CD14-positive monocyte (primary cell): ENCODE measurements at regions not wholly inside any gene's neighbourhood (a gene's known extent, or its start where the extent isn't known, plus 50 kb on each side); places are given as distances from the start of the nearest gene placed in this dataset.

ENCODE experiments used
- DNase-seq, 3 donors: peaks; one replicate each; pipeline ENCODE4 v3.0.0-alpha.2; 2011 to 2022
- H2AFZ ChIP-seq: 2 replicates; pipeline ENCODE4 v1.6.0; 2012; ENCODE audit warnings: mild to moderate bottlenecking, low read depth, low read length, inconsistent platforms; ENCODE audit not compliant: insufficient read depth, poor library complexity, severe bottlenecking
- H3K27ac ChIP-seq, 2 donors: 1 replicate in 1 of 2; 2 replicates in 1 of 2; pipeline ENCODE4 v1.5.1; 2012 to 2013; ENCODE audit warnings: low read length in 2 of 2, control low read depth in 1 of 2, inconsistent platforms in 1 of 2, low read depth in 1 of 2, mild to moderate bottlenecking in 1 of 2
- H3K27me3 ChIP-seq, 2 donors: one replicate each; pipeline versions ENCODE4 v1.6.0 to v1.6.1; 2011 to 2013; ENCODE audit warnings: low read length in 2 of 2; ENCODE audit not compliant: control insufficient read depth in 2 of 2, insufficient read depth in 2 of 2
- H3K36me3 ChIP-seq, 2 donors: replicated peaks in 1 of 2; 1 replicate in 1 of 2; 2 replicates in 1 of 2; pipeline versions ENCODE4 v1.5.1 to v1.6.1; 2012 to 2013; ENCODE audit warnings: low read length in 2 of 2, control low read depth in 1 of 2, inconsistent platforms in 1 of 2, mild to moderate bottlenecking in 1 of 2; ENCODE audit not compliant: insufficient read depth in 2 of 2, control insufficient read depth in 1 of 2
- H3K4me1 ChIP-seq, 2 donors: 1 replicate in 1 of 2; 2 replicates in 1 of 2; pipeline versions ENCODE4 v1.5.1 to v1.6.1; 2012 to 2013; ENCODE audit warnings: low read length in 2 of 2, control low read depth in 1 of 2, inconsistent platforms in 1 of 2, mild to moderate bottlenecking in 1 of 2, moderate library complexity in 1 of 2; ENCODE audit not compliant: insufficient read depth in 2 of 2, control insufficient read depth in 1 of 2
- H3K4me2 ChIP-seq: replicated peaks from 2 replicates; pipeline ENCODE3; 2012; ENCODE audit warnings: low read length, moderate library complexity, mild to moderate bottlenecking; ENCODE audit not compliant: poor library complexity, severe bottlenecking; ENCODE audit errors: extremely low read depth
- H3K4me3 ChIP-seq, 3 experiments: fragments of 200-600 bp in 1 of 3; sonication (generic) in 1 of 3; replicated peaks in 1 of 3; 1 replicate in 2 of 3; 2 replicates in 1 of 3; pipeline ENCODE4 v1.5.1; 2011 to 2013; ENCODE audit warnings: low read length in 3 of 3, mild to moderate bottlenecking in 3 of 3, control low read depth in 2 of 3, low read depth in 2 of 3, inconsistent platforms in 1 of 3, moderate library complexity in 1 of 3
- H3K79me2 ChIP-seq: 2 replicates; pipeline ENCODE4 v1.6.0; 2012; ENCODE audit warnings: mild to moderate bottlenecking, control low read depth, inconsistent platforms, low read length, moderate library complexity; ENCODE audit not compliant: insufficient read depth
- H3K9ac ChIP-seq: 2 replicates; pipeline ENCODE4 v1.6.0; 2017; ENCODE audit warnings: low read length, mild to moderate bottlenecking; ENCODE audit not compliant: insufficient read depth, poor library complexity, severe bottlenecking
- H3K9me3 ChIP-seq, 2 donors: replicated peaks in 1 of 2; 1 replicate in 1 of 2; 2 replicates in 1 of 2; pipeline versions ENCODE4 v1.5.1 to v1.6.1; 2012 to 2013; ENCODE audit warnings: low read length in 2 of 2, control low read depth in 1 of 2; ENCODE audit not compliant: control insufficient read depth in 1 of 2, insufficient read depth in 1 of 2
- H4K20me1 ChIP-seq: 2 replicates; pipeline ENCODE4 v1.6.0; 2012; ENCODE audit warnings: mild to moderate bottlenecking, low read length, control low read depth, moderate library complexity; ENCODE audit not compliant: insufficient read depth
- H3K27ac Mint-ChIP-seq, 7 donors: one replicate each; pipeline ENCODE4 v1.8.0; 2020; ENCODE audit warnings: mild to moderate bottlenecking in 7 of 7, mixed read lengths in 7 of 7, moderate library complexity in 6 of 7, inconsistent platforms in 2 of 7
- H3K27me3 Mint-ChIP-seq, 3 donors: one replicate each; pipeline ENCODE4 v1.8.0; 2021 to 2022; ENCODE audit warnings: low read depth in 3 of 3, mild to moderate bottlenecking in 3 of 3, mixed read lengths in 3 of 3, moderate library complexity in 3 of 3, inconsistent platforms in 1 of 3
- H3K36me3 Mint-ChIP-seq, 2 donors: one replicate each; pipeline ENCODE4 v1.8.0; 2020; ENCODE audit warnings: mixed read lengths in 2 of 2, inconsistent platforms in 1 of 2, mild to moderate bottlenecking in 1 of 2
- H3K4me1 Mint-ChIP-seq: one replicate; pipeline ENCODE4 v1.8.0; 2020; ENCODE audit warnings: mild to moderate bottlenecking, mixed read lengths
- H3K4me3 Mint-ChIP-seq, 2 donors: one replicate each; pipeline ENCODE4 v1.8.0; 2020; ENCODE audit warnings: mild to moderate bottlenecking in 2 of 2, mixed read lengths in 2 of 2, moderate library complexity in 1 of 2
- H3K9me3 Mint-ChIP-seq, 7 donors: one replicate each; pipeline ENCODE4 v1.8.0; 2020 to 2022; ENCODE audit warnings: mixed read lengths in 7 of 7, mild to moderate bottlenecking in 6 of 7, moderate library complexity in 6 of 7, inconsistent platforms in 2 of 7
- CTCF ChIP-seq: fragments of 200-600 bp; IDR thresholded peaks from one replicate; pipeline ENCODE4 v1.8.0; 2022; ENCODE audit warnings: antibody characterized with exemption, mild to moderate bottlenecking
- WGBS: methylation state at CpG from one replicate; pipeline ENCODE4 v1.1.5; 2013; ENCODE audit warnings: missing lambda C conversion rate; ENCODE audit not compliant: insufficient coverage; 5-methylcytosine and 5-hydroxymethylcytosine counted together
- intact Hi-C, 2 donors: fragments of 100-400 bp; cut with micrococcal nuclease; formaldehyde crosslinking; loops; one replicate each; pipeline versions ENCODE4 v1.15.0 to v1.15.1; 2023

DNA sequence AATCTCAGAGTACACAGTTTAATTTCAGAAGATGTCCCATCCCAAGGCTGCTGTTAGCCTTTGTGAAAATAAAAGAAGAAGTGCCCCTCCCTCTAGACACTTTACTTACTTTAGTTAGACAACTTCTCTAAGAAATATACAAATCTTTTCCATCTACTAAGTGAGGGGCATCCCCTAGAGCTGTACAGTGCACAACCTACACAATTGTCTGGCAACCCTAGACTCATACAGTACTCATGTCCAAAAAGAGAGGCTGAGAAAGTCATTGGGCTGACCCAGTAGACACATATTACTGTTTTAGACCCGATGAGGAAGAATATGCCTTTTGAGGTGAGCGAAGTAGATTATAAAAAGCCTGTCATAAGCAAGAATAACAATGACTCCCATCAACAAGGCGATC is 297.6 kb downstream of the IDS start:
- Mint-ChIP-seq H3K27me3 (peaks cover 0 to 2% (median 0%) of the 10 kb centered on the region in 3 donors), H3K27ac (no peak overlapping the region), H3K9me3 (peaks cover 0 to 3% (median 0%) of the 10 kb centered on the region in 7 donors), H3K4me3 (no peak overlapping the region), H3K4me1 (peaks cover 2% of the 10 kb centered on the region), H3K36me3 (no peaks in the 10 kb centered on the region)
- no peaks in the 10 kb centered on the region for H3K9me3 ChIP-seq
- H3K27me3 ChIP-seq, result no peaks in the 10 kb centered on the region
- H3K4me3 ChIP-seq, result no peak overlapping the region
- no peak overlapping the region for H3K27ac ChIP-seq
- H3K36me3 ChIP-seq, result no peaks in the 10 kb centered on the region
- H4K20me1 ChIP-seq, result no peaks in the 10 kb centered on the region
- H3K4me2 ChIP-seq, result no peak overlapping the region
- intact Hi-C loops, result no loop called here
- H3K4me1 ChIP-seq, result no peaks in the 10 kb centered on the region
- DNase-seq, result no peak
- H3K9ac ChIP-seq, result no peak overlapping the region
- H3K79me2 ChIP-seq, result no peaks in the 10 kb centered on the region
- no peak for TF ChIP-seq CTCF
- H2AFZ ChIP-seq, result no peak overlapping the region
- WGBS, result no CpG with 5 or more reads among the region's 3 CpGs

DNA sequence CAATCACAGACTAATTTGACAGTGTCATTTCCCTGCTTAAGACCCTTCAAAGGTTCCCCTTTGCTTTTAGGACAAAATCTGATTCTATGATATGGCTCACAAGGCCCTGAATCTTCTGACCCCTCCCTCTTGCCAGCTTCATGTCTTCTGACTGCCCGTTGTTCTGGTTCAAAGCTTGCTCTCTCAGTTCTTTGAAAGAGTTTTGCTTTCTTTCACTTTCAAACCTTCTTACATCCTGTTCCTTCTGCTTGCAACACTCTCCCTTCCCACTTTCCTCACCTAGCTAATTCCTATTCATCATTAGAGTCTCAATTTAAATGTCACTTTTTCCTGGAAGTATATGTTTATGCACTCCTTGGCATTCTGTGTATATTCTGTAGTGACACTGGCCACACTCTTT is 299.2 kb downstream of the IDS start:
- Mint-ChIP-seq H3K4me3 (no peak overlapping the region), H3K4me1 (peaks cover 2% of the 10 kb centered on the region), H3K36me3 (no peaks in the 10 kb centered on the region), H3K27ac (no peak overlapping the region), H3K9me3 (peaks cover 0 to 3% (median 0%) of the 10 kb centered on the region in 7 donors), H3K27me3 (peaks cover 0 to 2% (median 0%) of the 10 kb centered on the region in 3 donors)
- H3K79me2 ChIP-seq, result no peaks in the 10 kb centered on the region
- no peaks in the 10 kb centered on the region for H3K27me3 ChIP-seq
- no peak overlapping the region for H3K27ac ChIP-seq
- no peaks in the 10 kb centered on the region for H3K9me3 ChIP-seq
- intact Hi-C loops, result no loop called here
- no peak for TF ChIP-seq CTCF
- WGBS, result no CpG with 5 or more reads among the region's 1 CpG
- no peak for DNase-seq
- H2AFZ ChIP-seq, result no peak overlapping the region
- H3K9ac ChIP-seq, result no peak overlapping the region
- no peak overlapping the region for H3K4me2 ChIP-seq
- no peaks in the 10 kb centered on the region for H4K20me1 ChIP-seq
- no peaks in the 10 kb centered on the region for H3K4me1 ChIP-seq
- no peak overlapping the region for H3K4me3 ChIP-seq
- H3K36me3 ChIP-seq, result no peaks in the 10 kb centered on the region
